ENCODE measurements at regions not wholly inside any gene's neighbourhood (a gene's known extent, or its start where the extent isn't known, plus 50 kb on each side); places are given as distances from the start of the nearest gene placed in this dataset.

- Histone ChIP-seq H4K20me1 (replicated peaks in 1 of 2; ENCODE audit: control insufficient read depth in 1 of 2, insufficient read depth in 2 of 2, low read length in 2 of 2) (no peaks in the 10 kb centered on the region), H2BK120ac (replicated peaks; ENCODE audit: low read depth, low read length) (no peak overlapping the region), H3K27ac (ENCODE audit: low read depth, low read length) (no peak overlapping the region), H4K91ac (replicated peaks; ENCODE audit: insufficient read length, low read length) (no peak overlapping the region), H2BK15ac (ENCODE audit: low read length) (no peak overlapping the region), H3K23me2 (ENCODE audit: low read depth, low read length) (no peaks in the 10 kb centered on the region), H3K18ac (ENCODE audit: extremely low read depth, low read length) (no peak overlapping the region), H3K27me3 (replicated peaks in 1 of 4; ENCODE audit: control insufficient read depth in 3 of 4, extremely low read depth in 1 of 4, insufficient read depth in 3 of 4, low read length in 3 of 4) (peaks cover 0 to 1% (median 0%) of the 10 kb centered on the region in 4 experiments; a peak in 1 of 7 replicates), H3K9ac (replicated peaks in 1 of 4; ENCODE audit: extremely low read depth in 1 of 4, low read depth in 3 of 4, low read length in 3 of 4) (no peak overlapping the region), H2AFZ (ENCODE audit: low read length) (no peak overlapping the region), H4K8ac (ENCODE audit: extremely low read depth, insufficient read depth, low read length) (no peak overlapping the region), H3K36me3 (ENCODE audit: control insufficient read depth in 2 of 4, insufficient read depth in 4 of 4, low read length in 3 of 4) (no peaks in the 10 kb centered on the region), H2AK5ac (ENCODE audit: low read depth, low read length) (no peak overlapping the region), H3K79me1 (ENCODE audit: low read depth, low read length) (no peaks in the 10 kb centered on the region), H3K79me2 (ENCODE audit: control insufficient read depth in 1 of 2, insufficient read depth in 2 of 2, low read length in 2 of 2) (no peaks in the 10 kb centered on the region), H3K9me3 (ENCODE audit: insufficient read depth in 2 of 2, low read depth in 1 of 2, low read length in 1 of 2) (peaks cover 3 to 9% of the 10 kb centered on the region in 2 experiments; a peak in 2 of 4 replicates), H2BK20ac (ENCODE audit: low read length) (no peak overlapping the region), H2BK5ac (ENCODE audit: low read depth, low read length) (no peak overlapping the region), H3K4me1 (replicated peaks in 1 of 4; ENCODE audit: control insufficient read depth in 3 of 4, insufficient read depth in 4 of 4, low read length in 3 of 4) (no peaks in the 10 kb centered on the region), H3K4me2 (ENCODE audit: insufficient read depth in 1 of 2, low read depth in 2 of 2, low read length in 2 of 2) (no peak overlapping the region), H3K4me3 (ENCODE audit: extremely low read depth in 1 of 4, insufficient read depth in 2 of 4, low read depth in 3 of 4, low read length in 4 of 4) (no peak overlapping the region), H2BK12ac (ENCODE audit: low read depth, low read length) (no peak overlapping the region), H3K23ac (ENCODE audit: insufficient read length) (no peak overlapping the region), H3K14ac (ENCODE audit: insufficient read length) (no peak overlapping the region), H3K4ac (replicated peaks; ENCODE audit: insufficient read length, low read depth, low read length) (no peak overlapping the region), H4K5ac (ENCODE audit: insufficient read length, low read depth, low read length) (no peak overlapping the region), H3K56ac (replicated peaks; ENCODE audit: insufficient read length, low read depth, low read length) (no peak overlapping the region)
- POLR2A ChIA-PET (ENCODE audit: partially characterized antibody): interaction anchor here (0.6 kb wide), 1 partner anchor 908 kb away, joined by 3 read pairs; no protein-coding TSS in a partner anchor
- WGBS, 2 experiments (ENCODE audit: extremely low coverage in 1 of 2, insufficient coverage in 1 of 2, insufficient read length in 1 of 2, insufficient replicate concordance in 2 of 2, low coverage in 1 of 2, low lambda C conversion rate in 2 of 2, missing lambda C conversion rate in 1 of 2): 84% methylated on average over 2 of the region's 2 CpGs; no CpG with 5 or more reads in 1 of the 2 experiments
- DNase-seq (ENCODE audit: low read depth in 1 of 2, low spot score in 2 of 2): no peak
- FAIRE-seq: no peak
- CTCF ChIA-PET (ENCODE audit: partially characterized antibody): interaction anchor here (0.9 to 1.1 kb wide), 3 partner anchors 14 to 212 kb away, joined by 3 to 5 read pairs (median 3); no protein-coding TSS in a partner anchor
- TF ChIP-seq CBX5 (IDR thresholded peaks at IDR 0.05; ENCODE audit: low read depth, low read length) (no peak), TEAD4 (IDR thresholded peaks at IDR 0.05; ENCODE audit: low read depth, low read length) (no peak), CEBPB (IDR thresholded peaks at IDR 0.05; ENCODE audit: low read depth, low read length) (no peak), MAFK (IDR thresholded peaks at IDR 0.05; ENCODE audit: low read depth, low read length) (no peak), CBX8 (IDR thresholded peaks at IDR 0.05; ENCODE audit: borderline replicate concordance, low read depth, low read length) (no peak), TBP (IDR thresholded peaks at IDR 0.05; ENCODE audit: low read depth, low read length) (no peak), KDM5A (IDR thresholded peaks at IDR 0.05; ENCODE audit: low read length) (no peak), GTF2F1 (IDR thresholded peaks at IDR 0.05; ENCODE audit: borderline replicate concordance, low read depth, low read length) (no peak), KDM1A (IDR thresholded peaks at IDR 0.05; ENCODE audit: borderline replicate concordance, low read length) (no peak), RNF2 (IDR thresholded peaks at IDR 0.05; ENCODE audit: borderline replicate concordance, low read depth, low read length, missing control alignments, poor library complexity, severe bottlenecking) (no peak), POLR2AphosphoS5 (IDR thresholded peaks at IDR 0.05; ENCODE audit: low read depth, low read length) (no peak), TAF7 (optimal IDR thresholded peaks at IDR 0.05; ENCODE audit: borderline replicate concordance, low read depth, low read length) (no peak)
Observed at GRCh38 chr5:45800331-45800730, 104.2 kb upstream of the HCN1 start.
